Calu3 (cell line): ENCODE measurements at regions not wholly inside any gene's neighbourhood (a gene's known extent, or its start where the extent isn't known, plus 50 kb on each side); places are given as distances from the start of the nearest gene placed in this dataset.
"Not testable (repeated sequence)": the region's sequence is repeated elsewhere in the genome, so short reads cannot be mapped to it uniquely, and the experiment has no call there.

ENCODE experiments used
- BruUV-seq: library from RNA; stranded (reverse); fragments of 400-500 nt; replicated peaks from 2 replicates; lab custom pipeline; 2021; lab: Mats Ljungman, UMichigan
- CTCF ChIA-PET: fragments of 300-600 bp; sonication (Branson Sonifier 250); formaldehyde crosslinking; loops from one replicate; lab custom pipeline; 2022; ENCODE audit warnings: antibody characterized with exemption; lab: Charles Lee
- DNase-seq: peaks from one replicate; pipeline ENCODE4 v3.0.0; 2022
- H3K27ac Mint-ChIP-seq: one replicate; pipeline ENCODE4 v1.8.0; 2022; ENCODE audit warnings: mixed read lengths; ENCODE audit not compliant: unreplicated experiment
- H3K27me3 Mint-ChIP-seq: one replicate; pipeline ENCODE4 v1.8.0; 2022; ENCODE audit warnings: mixed read lengths; ENCODE audit not compliant: unreplicated experiment
- H3K36me3 Mint-ChIP-seq: one replicate; pipeline ENCODE4 v1.8.0; 2022; ENCODE audit warnings: mild to moderate bottlenecking, moderate library complexity, mixed read lengths; ENCODE audit not compliant: insufficient read depth, unreplicated experiment
- H3K4me1 Mint-ChIP-seq: one replicate; pipeline ENCODE4 v1.8.0; 2022; ENCODE audit warnings: mild to moderate bottlenecking, low read depth, mixed read lengths; ENCODE audit not compliant: unreplicated experiment
- H3K4me3 Mint-ChIP-seq: one replicate; pipeline ENCODE4 v1.8.0; 2022; ENCODE audit warnings: mild to moderate bottlenecking, low read depth, moderate library complexity, mixed read lengths; ENCODE audit not compliant: unreplicated experiment
- H3K9me3 Mint-ChIP-seq: one replicate; pipeline ENCODE4 v1.8.0; 2022; ENCODE audit warnings: low read depth, mixed read lengths; ENCODE audit not compliant: unreplicated experiment
- intact Hi-C: fragments of 100-400 bp; cut with micrococcal nuclease; formaldehyde crosslinking; loops from one replicate; pipeline ENCODE4 v1.10.0; 2022; ENCODE audit not compliant: unreplicated experiment
- TF ChIP-seq, protein P1 (sequence below): fragments of 200-600 bp; IDR thresholded peaks from one replicate; pipeline ENCODE4 v1.8.0; 2022; ENCODE audit warnings: antibody characterized with exemption; ENCODE audit not compliant: unreplicated experiment

DNA sequence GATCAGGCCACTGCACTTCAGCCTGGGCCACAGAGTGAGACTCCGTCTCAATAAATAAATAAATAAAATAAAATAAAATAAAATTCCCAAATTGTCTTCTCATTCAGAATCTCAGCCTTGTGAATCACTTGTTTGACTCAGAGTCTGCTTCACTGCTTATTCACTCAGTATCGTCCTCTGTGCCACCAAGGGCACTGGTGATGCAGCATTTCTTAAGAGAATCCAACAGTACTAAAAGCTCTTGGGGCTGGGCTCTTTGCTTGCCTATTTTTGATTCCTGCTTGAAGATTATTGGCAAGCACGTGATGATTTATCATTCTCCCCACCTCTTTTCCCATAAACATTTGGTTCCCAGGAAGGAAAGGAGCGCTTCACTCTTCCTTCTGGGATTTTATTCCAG lies 54.8 kb upstream of the HMGB1 start:
- Mint-ChIP-seq H3K4me1 (no peaks in the 10 kb centered on the region), H3K36me3 (no peaks in the 10 kb centered on the region), H3K4me3 (no peak overlapping the region), H3K9me3 (no peaks in the 10 kb centered on the region), H3K27ac (no peak overlapping the region), H3K27me3 (no peaks in the 10 kb centered on the region)
- CTCF ChIA-PET, result no interaction called here
- no TSS peak for BruUV-seq
- intact Hi-C loops, result no loop called here
- no peak for DNase-seq
- TF ChIP-seq, protein P1, sequence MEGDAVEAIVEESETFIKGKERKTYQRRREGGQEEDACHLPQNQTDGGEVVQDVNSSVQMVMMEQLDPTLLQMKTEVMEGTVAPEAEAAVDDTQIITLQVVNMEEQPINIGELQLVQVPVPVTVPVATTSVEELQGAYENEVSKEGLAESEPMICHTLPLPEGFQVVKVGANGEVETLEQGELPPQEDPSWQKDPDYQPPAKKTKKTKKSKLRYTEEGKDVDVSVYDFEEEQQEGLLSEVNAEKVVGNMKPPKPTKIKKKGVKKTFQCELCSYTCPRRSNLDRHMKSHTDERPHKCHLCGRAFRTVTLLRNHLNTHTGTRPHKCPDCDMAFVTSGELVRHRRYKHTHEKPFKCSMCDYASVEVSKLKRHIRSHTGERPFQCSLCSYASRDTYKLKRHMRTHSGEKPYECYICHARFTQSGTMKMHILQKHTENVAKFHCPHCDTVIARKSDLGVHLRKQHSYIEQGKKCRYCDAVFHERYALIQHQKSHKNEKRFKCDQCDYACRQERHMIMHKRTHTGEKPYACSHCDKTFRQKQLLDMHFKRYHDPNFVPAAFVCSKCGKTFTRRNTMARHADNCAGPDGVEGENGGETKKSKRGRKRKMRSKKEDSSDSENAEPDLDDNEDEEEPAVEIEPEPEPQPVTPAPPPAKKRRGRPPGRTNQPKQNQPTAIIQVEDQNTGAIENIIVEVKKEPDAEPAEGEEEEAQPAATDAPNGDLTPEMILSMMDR, result no peak

DNA sequence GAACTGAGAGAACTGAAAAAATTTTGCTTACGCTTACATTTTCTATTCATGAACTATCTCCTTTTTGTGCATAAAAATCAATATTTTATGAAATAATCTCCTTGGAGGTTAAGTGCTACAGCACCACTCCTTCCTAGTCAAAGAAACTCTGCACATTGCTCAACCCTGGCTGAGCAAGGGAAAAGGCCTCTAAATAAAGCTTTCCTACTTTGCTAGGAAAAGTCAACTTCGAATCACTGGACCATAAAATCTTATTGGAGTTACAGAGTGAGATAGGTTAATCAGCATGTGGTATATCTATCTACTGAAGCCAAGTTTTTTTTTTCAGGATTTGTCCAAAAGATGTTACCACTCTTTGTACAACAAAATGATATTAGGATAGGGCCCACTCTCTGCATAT lies 57.5 kb upstream of the HMGB1 start:
- Mint-ChIP-seq H3K36me3 (no peaks in the 10 kb centered on the region), H3K4me3 (no peak overlapping the region), H3K27me3 (no peaks in the 10 kb centered on the region), H3K4me1 (no peaks in the 10 kb centered on the region), H3K9me3 (no peaks in the 10 kb centered on the region), H3K27ac (no peak overlapping the region)
- BruUV-seq, result no TSS peak
- intact Hi-C loops, result no loop called here
- no peak for DNase-seq
- TF ChIP-seq, protein P1, result no peak
- CTCF ChIA-PET, result no interaction called here

DNA sequence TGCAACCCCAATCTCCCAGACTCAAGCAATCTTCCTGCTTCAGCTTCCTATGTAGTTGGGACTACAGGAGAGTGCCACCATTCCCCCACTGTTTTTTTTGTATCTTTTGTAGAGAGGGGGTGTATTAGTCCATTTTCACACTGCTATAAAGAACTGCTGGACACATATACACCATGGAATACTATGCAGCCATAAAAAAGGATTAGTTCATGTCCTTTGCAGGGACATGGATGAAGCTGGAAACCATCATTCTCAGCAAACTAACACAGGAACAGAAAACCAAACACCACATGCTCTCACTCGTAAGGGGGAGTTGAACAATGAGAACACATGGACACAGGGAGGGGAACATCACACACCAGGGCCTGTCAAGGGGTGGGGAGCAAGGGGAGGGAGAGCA lies 58.1 kb upstream of the HMGB1 start:
- H3K36me3 Mint-ChIP-seq, CTCF ChIA-PET, H3K27me3 Mint-ChIP-seq, H3K9me3 Mint-ChIP-seq, intact Hi-C loops, BruUV-seq, H3K4me1 Mint-ChIP-seq, DNase-seq, H3K27ac Mint-ChIP-seq, H3K4me3 Mint-ChIP-seq: not testable (repeated sequence)

DNA sequence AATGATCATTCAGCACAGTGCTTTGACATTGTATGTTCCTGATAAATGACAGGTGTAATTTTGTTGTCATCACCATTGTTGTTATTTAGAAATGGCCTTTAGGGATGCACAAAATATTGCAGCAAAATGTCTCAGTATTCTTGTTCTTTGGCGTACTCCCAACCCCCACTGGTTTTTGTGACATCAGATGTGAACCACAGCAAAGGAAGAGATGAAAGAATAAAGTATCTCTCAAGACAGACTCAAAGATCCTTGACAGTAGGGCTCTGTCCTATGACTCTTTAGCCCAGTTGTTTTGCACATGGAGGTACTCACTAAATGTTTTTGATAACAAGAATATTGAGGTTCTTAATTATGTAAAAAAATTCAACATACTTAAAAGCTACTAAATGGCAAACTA lies 59.5 kb upstream of the HMGB1 start:
- H3K27me3 Mint-ChIP-seq, H3K9me3 Mint-ChIP-seq, H3K4me3 Mint-ChIP-seq, BruUV-seq, H3K27ac Mint-ChIP-seq, intact Hi-C loops, H3K4me1 Mint-ChIP-seq, DNase-seq, H3K36me3 Mint-ChIP-seq: not testable (repeated sequence)
- CTCF ChIA-PET, result interaction anchor here (0.8 kb wide), 1 partner anchor 1029 kb away, joined by 3 read pairs; no protein-coding TSS in a partner anchor

DNA sequence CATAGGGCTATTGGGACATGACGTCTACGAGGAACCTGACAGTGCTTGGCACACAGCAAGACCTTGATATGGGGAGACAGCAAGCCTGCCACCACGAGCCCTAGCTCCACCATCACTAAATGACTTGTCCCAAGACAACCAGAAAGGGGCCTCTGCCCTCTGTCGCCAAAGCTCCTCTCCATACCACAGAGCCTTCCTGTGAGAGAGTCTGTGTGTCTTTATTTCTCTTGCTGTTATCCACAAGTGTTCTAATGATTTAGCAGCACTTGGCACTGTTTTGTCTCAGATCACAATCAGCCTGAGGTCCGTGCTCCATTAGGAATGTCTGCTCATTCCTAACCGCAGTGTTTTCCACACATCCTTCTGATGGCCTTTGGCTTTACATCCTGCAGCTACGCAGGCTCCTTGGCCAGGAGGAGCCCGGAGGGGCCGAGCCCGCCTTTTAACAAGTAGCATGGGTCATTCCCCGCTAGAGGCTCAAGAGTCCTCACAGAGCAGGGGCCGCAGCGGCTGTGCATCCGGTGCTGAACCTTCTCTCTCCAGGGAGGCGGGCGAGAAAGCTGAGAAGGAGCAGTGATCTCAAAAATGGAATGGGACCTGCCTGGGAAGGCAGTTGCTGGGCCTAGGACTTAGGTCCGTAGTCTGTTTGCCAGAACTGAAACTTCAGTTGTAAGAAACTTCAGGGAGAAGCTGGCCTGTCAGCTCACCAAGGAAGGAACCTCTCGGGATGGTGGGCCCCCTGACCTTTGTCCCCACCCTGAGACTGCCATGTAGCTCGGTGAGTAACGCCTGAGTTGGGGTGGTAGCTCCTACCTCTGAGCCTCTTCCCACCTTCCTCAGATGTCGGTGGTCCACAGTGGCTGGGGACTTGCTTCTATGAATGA lies 61.1 kb upstream of the HMGB1 start:
- Mint-ChIP-seq H3K27me3 (no peaks in the 10 kb centered on the region), H3K36me3 (no peaks in the 10 kb centered on the region), H3K9me3 (no peaks in the 10 kb centered on the region), H3K27ac (no peak overlapping the region), H3K4me3 (no peak overlapping the region), H3K4me1 (no peaks in the 10 kb centered on the region)
- TF ChIP-seq, protein P1, result no peak
- DNase-seq, result no peak
- CTCF ChIA-PET, result no interaction called here
- intact Hi-C loops, result no loop called here
- BruUV-seq, result no TSS peak
